ENCODE measurements at regions not wholly inside any gene's neighbourhood (a gene's known extent, or its start where the extent isn't known, plus 50 kb on each side); places are given as distances from the start of the nearest gene placed in this dataset.

DNA sequence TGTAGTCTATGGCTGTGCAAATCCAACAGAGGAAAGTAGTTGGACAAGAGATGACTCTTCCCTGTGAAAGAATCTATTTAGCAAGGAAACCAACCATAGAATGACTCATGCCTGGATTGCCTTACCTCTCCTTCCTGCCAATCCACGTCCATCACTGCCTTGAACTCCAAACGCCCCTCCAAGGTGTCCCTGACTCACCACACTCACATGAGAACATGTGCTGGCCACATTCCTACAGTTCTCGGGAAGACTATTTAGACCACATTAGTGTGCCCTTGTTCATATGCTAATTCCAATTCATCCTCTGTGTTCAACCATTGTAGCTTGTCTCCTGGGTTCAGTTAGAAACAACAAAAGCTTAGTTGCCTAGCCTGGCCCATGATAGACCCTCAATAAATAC is 157.3 kb downstream of the SLC30A10 start:
- Mint-ChIP-seq H3K27ac (ENCODE audit: unreplicated experiment) (no peak overlapping the region), H3K4me1 (ENCODE audit: low read depth, unreplicated experiment) (no peaks in the 10 kb centered on the region), H3K4me3 (ENCODE audit: unreplicated experiment) (no peak overlapping the region), H3K27me3 (ENCODE audit: unreplicated experiment) (no peaks in the 10 kb centered on the region), H3K36me3 (ENCODE audit: unreplicated experiment) (no peaks in the 10 kb centered on the region), H3K9me3 (ENCODE audit: unreplicated experiment) (peaks cover 1% of the 10 kb centered on the region)
- no peak for DNase-seq
- TF ChIP-seq, protein P1, sequence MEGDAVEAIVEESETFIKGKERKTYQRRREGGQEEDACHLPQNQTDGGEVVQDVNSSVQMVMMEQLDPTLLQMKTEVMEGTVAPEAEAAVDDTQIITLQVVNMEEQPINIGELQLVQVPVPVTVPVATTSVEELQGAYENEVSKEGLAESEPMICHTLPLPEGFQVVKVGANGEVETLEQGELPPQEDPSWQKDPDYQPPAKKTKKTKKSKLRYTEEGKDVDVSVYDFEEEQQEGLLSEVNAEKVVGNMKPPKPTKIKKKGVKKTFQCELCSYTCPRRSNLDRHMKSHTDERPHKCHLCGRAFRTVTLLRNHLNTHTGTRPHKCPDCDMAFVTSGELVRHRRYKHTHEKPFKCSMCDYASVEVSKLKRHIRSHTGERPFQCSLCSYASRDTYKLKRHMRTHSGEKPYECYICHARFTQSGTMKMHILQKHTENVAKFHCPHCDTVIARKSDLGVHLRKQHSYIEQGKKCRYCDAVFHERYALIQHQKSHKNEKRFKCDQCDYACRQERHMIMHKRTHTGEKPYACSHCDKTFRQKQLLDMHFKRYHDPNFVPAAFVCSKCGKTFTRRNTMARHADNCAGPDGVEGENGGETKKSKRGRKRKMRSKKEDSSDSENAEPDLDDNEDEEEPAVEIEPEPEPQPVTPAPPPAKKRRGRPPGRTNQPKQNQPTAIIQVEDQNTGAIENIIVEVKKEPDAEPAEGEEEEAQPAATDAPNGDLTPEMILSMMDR (IDR thresholded peaks at IDR 0.05; ENCODE audit: partially characterized antibody, unreplicated experiment), result no peak

DNA sequence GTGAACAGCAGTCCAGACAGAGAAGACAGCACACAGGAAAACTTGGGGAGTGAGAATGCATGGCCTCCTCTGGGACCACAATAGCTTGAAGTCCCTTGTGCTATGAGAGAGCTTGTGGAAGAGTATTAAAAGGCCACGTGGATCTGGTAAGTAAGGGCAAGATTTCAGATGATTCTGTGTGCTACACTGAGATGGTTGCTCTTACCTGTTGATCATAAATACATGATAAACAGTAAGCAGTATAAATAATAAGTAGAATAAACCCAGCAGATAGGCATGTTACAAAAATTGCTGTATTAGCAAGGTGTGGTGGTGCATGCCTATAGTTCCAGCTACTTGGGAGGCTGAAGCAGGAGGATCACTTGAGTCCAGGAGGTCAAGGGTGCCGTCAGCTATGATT is 150.4 kb upstream of the ZC3H11B start:
- Mint-ChIP-seq H3K4me3 (ENCODE audit: unreplicated experiment) (no peak overlapping the region), H3K9me3 (ENCODE audit: unreplicated experiment) (no peaks in the 10 kb centered on the region), H3K27ac (ENCODE audit: unreplicated experiment) (no peak overlapping the region), H3K4me1 (ENCODE audit: low read depth, unreplicated experiment) (no peaks in the 10 kb centered on the region), H3K36me3 (ENCODE audit: unreplicated experiment) (no peaks in the 10 kb centered on the region), H3K27me3 (ENCODE audit: unreplicated experiment) (no peaks in the 10 kb centered on the region)
- no peak for DNase-seq
- TF ChIP-seq, protein P1 (IDR thresholded peaks at IDR 0.05; ENCODE audit: partially characterized antibody, unreplicated experiment), result no peak

DNA sequence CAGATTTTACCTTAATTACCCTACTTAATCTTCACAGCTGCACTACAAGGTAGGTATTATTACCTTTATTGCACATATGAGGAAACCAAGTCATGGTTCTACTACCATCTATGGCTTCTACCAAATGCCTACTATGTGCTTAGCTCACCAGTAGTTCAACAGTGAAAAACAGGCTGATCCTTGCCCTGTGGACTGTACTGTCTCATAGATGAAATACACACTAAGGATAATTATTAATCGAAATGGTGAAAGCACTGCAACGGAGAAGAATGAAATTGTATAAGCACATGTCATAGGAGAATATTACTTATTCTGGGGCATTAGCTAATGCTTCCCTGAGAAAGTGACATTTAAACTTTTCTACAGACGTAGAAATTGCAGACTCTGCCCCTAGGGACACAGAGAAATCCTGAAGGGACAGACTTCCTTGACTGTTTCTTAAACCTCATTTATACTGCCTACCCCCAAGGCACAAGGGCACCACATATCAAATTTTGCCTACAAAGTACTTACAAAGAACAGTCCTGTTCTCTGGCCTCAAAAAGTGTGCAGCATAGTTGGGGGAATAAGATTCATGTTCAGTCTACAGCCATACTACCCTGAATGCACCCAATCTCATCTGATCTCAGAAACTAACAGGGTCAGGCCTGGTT is 148.4 kb upstream of the ZC3H11B start:
- H3K4me3 Mint-ChIP-seq (ENCODE audit: unreplicated experiment), result no peak overlapping the region
- no peak for DNase-seq
- no peaks in the 10 kb centered on the region for H3K9me3 Mint-ChIP-seq (ENCODE audit: unreplicated experiment)
- H3K27me3 Mint-ChIP-seq (ENCODE audit: unreplicated experiment), result no peaks in the 10 kb centered on the region
- H3K4me1 Mint-ChIP-seq (ENCODE audit: low read depth, unreplicated experiment), result no peaks in the 10 kb centered on the region
- H3K36me3 Mint-ChIP-seq (ENCODE audit: unreplicated experiment), result no peaks in the 10 kb centered on the region
- no peak overlapping the region for H3K27ac Mint-ChIP-seq (ENCODE audit: unreplicated experiment)
- TF ChIP-seq, protein P1 (IDR thresholded peaks at IDR 0.05; ENCODE audit: partially characterized antibody, unreplicated experiment), result no peak

DNA sequence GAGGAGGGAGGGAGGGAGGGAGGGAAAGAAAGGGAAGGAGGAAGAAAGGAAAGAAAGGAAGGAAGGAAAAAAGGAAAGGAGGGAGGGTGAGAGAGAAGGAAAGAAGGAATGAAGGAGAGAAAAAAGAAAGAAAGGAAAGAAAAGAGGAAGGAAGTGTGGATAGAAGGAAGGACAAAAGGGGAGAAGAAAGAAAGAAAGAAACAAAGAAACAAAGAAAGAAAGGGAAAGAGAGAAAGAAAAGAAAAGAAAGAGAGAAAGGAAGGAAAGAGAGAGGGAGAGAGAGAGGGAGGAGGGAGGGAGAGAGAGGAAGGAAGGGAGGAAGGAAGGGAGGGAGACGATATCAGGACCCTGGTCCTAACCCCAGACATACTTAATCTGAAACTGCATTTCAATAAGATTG is 146.2 kb upstream of the ZC3H11B start:
- no peaks in the 10 kb centered on the region for H3K4me1 Mint-ChIP-seq (ENCODE audit: low read depth, unreplicated experiment)
- no peaks in the 10 kb centered on the region for H3K9me3 Mint-ChIP-seq (ENCODE audit: unreplicated experiment)
- no peaks in the 10 kb centered on the region for H3K36me3 Mint-ChIP-seq (ENCODE audit: unreplicated experiment)
- H3K4me3 Mint-ChIP-seq (ENCODE audit: unreplicated experiment), result no peak overlapping the region
- no peak overlapping the region for H3K27ac Mint-ChIP-seq (ENCODE audit: unreplicated experiment)
- TF ChIP-seq, protein P1 (IDR thresholded peaks at IDR 0.05; ENCODE audit: partially characterized antibody, unreplicated experiment), result no peak
- no peak for DNase-seq
- H3K27me3 Mint-ChIP-seq (ENCODE audit: unreplicated experiment), result no peaks in the 10 kb centered on the region

DNA sequence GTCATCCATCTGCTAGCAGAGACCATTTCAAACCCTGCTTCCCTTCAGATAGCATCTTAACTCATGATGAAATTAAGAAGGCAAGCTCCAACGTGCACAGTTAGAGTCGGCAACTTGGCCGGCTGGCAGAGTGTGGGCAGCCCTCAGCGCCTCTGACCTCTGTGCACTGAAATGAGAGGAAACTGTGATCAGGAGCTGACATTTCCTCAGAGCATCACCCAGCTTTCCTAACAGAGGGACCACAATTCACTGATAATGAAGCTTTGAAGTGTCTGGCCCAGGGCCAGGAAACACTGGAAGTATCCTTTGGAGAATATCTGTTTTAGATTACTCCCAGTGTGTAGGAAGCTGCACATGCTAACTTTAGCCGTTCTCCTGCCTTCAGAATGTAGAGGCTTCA is 145.0 kb upstream of the ZC3H11B start:
- no peaks in the 10 kb centered on the region for H3K4me1 Mint-ChIP-seq (ENCODE audit: low read depth, unreplicated experiment)
- no peaks in the 10 kb centered on the region for H3K36me3 Mint-ChIP-seq (ENCODE audit: unreplicated experiment)
- no peaks in the 10 kb centered on the region for H3K9me3 Mint-ChIP-seq (ENCODE audit: unreplicated experiment)
- no peak overlapping the region for H3K27ac Mint-ChIP-seq (ENCODE audit: unreplicated experiment)
- no peak overlapping the region for H3K4me3 Mint-ChIP-seq (ENCODE audit: unreplicated experiment)
- TF ChIP-seq, protein P1 (IDR thresholded peaks at IDR 0.05; ENCODE audit: partially characterized antibody, unreplicated experiment), result no peak
- H3K27me3 Mint-ChIP-seq (ENCODE audit: unreplicated experiment), result no peaks in the 10 kb centered on the region
- no peak for DNase-seq

All from glutamatergic neuron (in vitro differentiated cells).